ENCODE measurements at regions not wholly inside any gene's neighbourhood (a gene's known extent, or its start where the extent isn't known, plus 50 kb on each side); places are given as distances from the start of the nearest gene placed in this dataset.

DNA sequence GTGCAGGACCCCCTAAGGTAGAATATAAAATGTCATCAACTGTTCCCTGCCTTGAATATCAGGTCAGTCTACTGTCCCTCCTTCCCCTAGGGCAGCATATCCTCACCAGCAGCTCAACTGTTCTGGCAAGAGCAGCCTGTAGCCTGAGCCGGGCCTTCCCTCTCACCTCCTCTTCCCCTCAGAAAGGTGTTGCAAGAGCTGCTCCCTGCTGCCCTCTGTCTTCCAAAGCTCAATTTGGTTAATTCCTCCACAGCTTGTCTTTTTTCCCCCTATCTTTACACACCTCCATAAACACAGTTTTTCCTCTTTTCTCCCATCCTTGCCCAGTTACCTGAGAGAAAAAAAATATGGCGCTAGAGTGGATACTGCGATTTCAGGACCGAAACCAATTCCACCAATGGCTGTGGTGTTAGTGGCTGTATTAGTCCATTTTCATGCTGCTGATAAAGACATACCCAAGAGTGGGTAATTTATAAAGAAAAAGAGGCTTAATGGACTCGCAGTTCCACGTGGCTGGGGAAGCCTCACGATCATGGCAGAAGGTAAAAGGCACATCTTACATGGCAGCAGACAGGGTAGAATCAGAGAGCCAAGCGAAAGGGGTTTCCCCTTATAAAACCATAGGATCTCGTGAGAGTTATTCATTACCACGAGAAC, 184.7 kb downstream of the MREG start (continued):
- TF ChIP-seq SCMH1 (CRISPR knock-in tag; IDR thresholded peaks at IDR 0.05; ENCODE audit: borderline replicate concordance) (no peak), TP53 (CRISPR knock-in tag; conservative IDR thresholded peaks at IDR 0.05) (no peak), GLI4 (CRISPR knock-in tag; IDR thresholded peaks at IDR 0.05; ENCODE audit: borderline replicate concordance) (no peak), ZNF652 (CRISPR knock-in tag; IDR thresholded peaks at IDR 0.05; ENCODE audit: borderline replicate concordance, low read depth) (no peak; the same call in 1 of the 2 replicates), TBL1XR1 (IDR thresholded peaks at IDR 0.05; ENCODE audit: borderline replicate concordance, low read length, partially characterized antibody) (no peak), ZMYM3 (CRISPR knock-in tag; IDR thresholded peaks at IDR 0.05) (peak; percentile 71), ZSCAN20 (CRISPR knock-in tag; IDR thresholded peaks at IDR 0.05; ENCODE audit: borderline replicate concordance) (no peak), ZNF230 (CRISPR knock-in tag; IDR thresholded peaks at IDR 0.05) (no peak), NFYB (CRISPR knock-in tag; IDR thresholded peaks at IDR 0.05) (no peak), ZNF709 (CRISPR knock-in tag; IDR thresholded peaks at IDR 0.05) (0 out of 2 replicates have a peak, but pooled peaks have one; percentile 33), TFDP1 (CRISPR knock-in tag; IDR thresholded peaks at IDR 0.05; ENCODE audit: borderline replicate concordance) (no peak), SSRP1 (CRISPR knock-in tag; IDR thresholded peaks at IDR 0.05) (no peak), SMC3 (IDR thresholded peaks at IDR 0.05; ENCODE audit: low read length) (peak; percentile 93), THRA (CRISPR knock-in tag; IDR thresholded peaks at IDR 0.05; ENCODE audit: borderline replicate concordance) (peak; percentile 69; the same call in 1 of the 2 replicates), ZBTB4 (CRISPR knock-in tag; IDR thresholded peaks at IDR 0.05; ENCODE audit: borderline replicate concordance) (no peak), CBX1 (IDR thresholded peaks at IDR 0.05; ENCODE audit: low read depth) (peak; percentile 62), GABPA (IDR thresholded peaks at IDR 0.05; ENCODE audit: low read depth, low read length) (no peak), GABPA (CRISPR knock-in tag; IDR thresholded peaks at IDR 0.05; ENCODE audit: low read depth) (no peak), ATF1 (CRISPR knock-in tag; IDR thresholded peaks at IDR 0.05) (no peak), ZNF780A (CRISPR knock-in tag; IDR thresholded peaks at IDR 0.05) (no peak), SIN3B (IDR thresholded peaks at IDR 0.05; ENCODE audit: low read length) (no peak)
- TF ChIP-seq, protein P1, sequence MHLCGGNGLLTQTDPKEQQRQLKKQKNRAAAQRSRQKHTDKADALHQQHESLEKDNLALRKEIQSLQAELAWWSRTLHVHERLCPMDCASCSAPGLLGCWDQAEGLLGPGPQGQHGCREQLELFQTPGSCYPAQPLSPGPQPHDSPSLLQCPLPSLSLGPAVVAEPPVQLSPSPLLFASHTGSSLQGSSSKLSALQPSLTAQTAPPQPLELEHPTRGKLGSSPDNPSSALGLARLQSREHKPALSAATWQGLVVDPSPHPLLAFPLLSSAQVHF (CRISPR knock-in tag; IDR thresholded peaks at IDR 0.05), result no peak

Data from HepG2 (cell line).